Glomerular visceral epithelial cell (primary cell): ENCODE measurements at regions not wholly inside any gene's neighbourhood (a gene's known extent, or its start where the extent isn't known, plus 50 kb on each side); places are given as distances from the start of the nearest gene placed in this dataset.
A peak's percentile ranks its signal among the peaks of the same experiment; 100 is the strongest.

ENCODE experiments used
- DNase-seq: peaks from one replicate; pipeline ENCODE4 v3.0.0-alpha.2; 2016; ENCODE audit errors: extremely low spot score

GRCh38 chr2:234438305-234438977, 58.4 kb downstream of the ARL4C start:
- DNase-seq: no peak

- DNase-seq: no peak
Measured at GRCh38 chr2:234437642-234438304, 59.1 kb downstream of the ARL4C start.

- no peak for DNase-seq
Measured at GRCh38 chr2:234436482-234436837, 60.4 kb downstream of the ARL4C start.

- no peak for DNase-seq
Measured at GRCh38 chr2:234435836-234436481, 60.9 kb downstream of the ARL4C start.

GRCh38 chr2:234433201-234433600, 63.7 kb downstream of the ARL4C start:
- DNase-seq: no peak

GRCh38 chr2:234430871-234431270, 66.0 kb downstream of the ARL4C start:
- DNase-seq: no peak

GRCh38 chr2:234429265-234429664, 67.6 kb downstream of the ARL4C start:
- DNase-seq: no peak

GRCh38 chr2:234427081-234428061, 69.5 kb downstream of the ARL4C start:
- peak; percentile 84 for DNase-seq

- DNase-seq: no peak
Measured at GRCh38 chr2:234426616-234427015, 70.3 kb downstream of the ARL4C start.

GRCh38 chr2:234425639-234426603, 71.0 kb downstream of the ARL4C start:
- DNase-seq: no peak

- DNase-seq: no peak
Measured at GRCh38 chr2:234423884-234424283, 73.0 kb downstream of the ARL4C start.

- DNase-seq: no peak
Measured at GRCh38 chr2:234422981-234423431, 73.9 kb downstream of the ARL4C start.

GRCh38 chr2:234422273-234422732, 74.6 kb downstream of the ARL4C start:
- DNase-seq: peak; percentile 84

- DNase-seq: no peak
Measured at GRCh38 chr2:234420408-234420807, 76.5 kb downstream of the ARL4C start.

- no peak for DNase-seq
Measured at GRCh38 chr2:234419726-234420125, 77.2 kb downstream of the ARL4C start.

- DNase-seq: no peak
Measured at GRCh38 chr2:234415706-234416105, 81.2 kb downstream of the ARL4C start.

- no peak for DNase-seq
Measured at GRCh38 chr2:234414596-234414995, 82.3 kb downstream of the ARL4C start.

- no peak for DNase-seq
Measured at GRCh38 chr2:234412726-234413125, 84.2 kb downstream of the ARL4C start.

- DNase-seq: no peak
Measured at GRCh38 chr2:234411793-234412192, 85.1 kb downstream of the ARL4C start.

GRCh38 chr2:234410526-234410925, 86.4 kb downstream of the ARL4C start:
- DNase-seq: no peak

- DNase-seq: no peak
Measured at GRCh38 chr2:234409590-234409989, 87.3 kb downstream of the ARL4C start.
